ENCODE measurements at regions not wholly inside any gene's neighbourhood (a gene's known extent, or its start where the extent isn't known, plus 50 kb on each side); places are given as distances from the start of the nearest gene placed in this dataset.

DNA sequence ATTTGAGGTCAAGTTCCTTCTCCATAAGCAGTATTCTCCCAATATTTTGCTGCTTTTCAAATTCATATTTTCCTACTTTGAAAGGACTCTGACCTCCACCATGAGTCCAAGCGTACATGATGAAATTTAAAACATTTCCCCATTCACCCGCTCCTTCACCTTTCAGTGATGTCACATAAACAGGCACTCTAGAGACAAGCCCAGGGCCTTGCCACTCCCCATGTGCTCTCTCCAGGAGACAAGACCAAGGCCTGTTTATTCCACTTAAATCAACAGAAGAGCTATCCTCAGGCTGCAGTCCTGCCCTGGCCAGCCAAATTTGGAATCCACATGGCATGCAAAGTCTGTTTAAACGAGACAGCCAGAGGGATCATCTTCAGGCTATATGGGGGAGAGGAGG, 161.5 kb downstream of the ARRDC4 start:
- intact Hi-C loops (cut with DNase I; ENCODE audit: low total_unique reads): no loop called here
- no peaks in the 10 kb centered on the region for H3K27me3 ChIP-seq (replicated peaks in 1 of 7)
- H3K9me3 ChIP-seq: no peaks in the 10 kb centered on the region
- 63 to 86% (median 77%) methylated on average over 3 of the region's 3 CpGs for WGBS, 5 donors
- no peak for DNase-seq
- no peak for TF ChIP-seq POLR2AphosphoS5 (IDR thresholded peaks at IDR 0.05)
- TF ChIP-seq, protein P1, sequence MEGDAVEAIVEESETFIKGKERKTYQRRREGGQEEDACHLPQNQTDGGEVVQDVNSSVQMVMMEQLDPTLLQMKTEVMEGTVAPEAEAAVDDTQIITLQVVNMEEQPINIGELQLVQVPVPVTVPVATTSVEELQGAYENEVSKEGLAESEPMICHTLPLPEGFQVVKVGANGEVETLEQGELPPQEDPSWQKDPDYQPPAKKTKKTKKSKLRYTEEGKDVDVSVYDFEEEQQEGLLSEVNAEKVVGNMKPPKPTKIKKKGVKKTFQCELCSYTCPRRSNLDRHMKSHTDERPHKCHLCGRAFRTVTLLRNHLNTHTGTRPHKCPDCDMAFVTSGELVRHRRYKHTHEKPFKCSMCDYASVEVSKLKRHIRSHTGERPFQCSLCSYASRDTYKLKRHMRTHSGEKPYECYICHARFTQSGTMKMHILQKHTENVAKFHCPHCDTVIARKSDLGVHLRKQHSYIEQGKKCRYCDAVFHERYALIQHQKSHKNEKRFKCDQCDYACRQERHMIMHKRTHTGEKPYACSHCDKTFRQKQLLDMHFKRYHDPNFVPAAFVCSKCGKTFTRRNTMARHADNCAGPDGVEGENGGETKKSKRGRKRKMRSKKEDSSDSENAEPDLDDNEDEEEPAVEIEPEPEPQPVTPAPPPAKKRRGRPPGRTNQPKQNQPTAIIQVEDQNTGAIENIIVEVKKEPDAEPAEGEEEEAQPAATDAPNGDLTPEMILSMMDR (IDR thresholded peaks at IDR 0.05 in 8 of 11, conservative IDR thresholded peaks at IDR 0.05 in 3 of 11): no peak
- no peak for TF ChIP-seq POLR2A (IDR thresholded peaks at IDR 0.05)
- H3K4me1 ChIP-seq: no peaks in the 10 kb centered on the region
- H3K27ac ChIP-seq: no peak overlapping the region
- no peaks in the 10 kb centered on the region for H3K36me3 ChIP-seq
- H3K4me3 ChIP-seq: no peak overlapping the region

DNA sequence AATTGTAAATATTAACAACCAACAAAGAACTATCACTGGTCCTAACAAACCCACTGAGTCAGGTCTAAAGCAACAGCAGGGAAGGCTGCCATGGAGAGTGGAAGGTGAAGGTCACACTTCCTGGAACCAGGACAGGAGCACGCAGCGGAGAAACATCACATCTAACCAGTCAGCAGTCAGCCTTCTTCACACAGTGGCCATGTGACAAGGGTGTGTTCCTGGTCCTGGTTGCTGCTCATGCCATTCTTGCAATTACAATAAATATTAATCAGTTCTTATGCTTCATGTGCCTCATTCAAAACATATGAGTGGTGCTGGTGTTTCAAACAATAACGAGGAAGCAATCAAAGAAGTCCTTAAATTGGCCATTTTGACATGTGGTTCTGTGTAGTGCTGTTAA, 162.8 kb downstream of the ARRDC4 start:
- Histone ChIP-seq H3K27ac (no peak overlapping the region), H3K36me3 (no peaks in the 10 kb centered on the region), H3K9me3 (no peaks in the 10 kb centered on the region), H3K27me3 (replicated peaks in 1 of 7) (no peaks in the 10 kb centered on the region), H3K4me3 (no peak overlapping the region), H3K4me1 (no peaks in the 10 kb centered on the region)
- intact Hi-C loops (cut with DNase I; ENCODE audit: low total_unique reads): no loop called here
- WGBS, 5 donors: 65 to 76% (median 70%) methylated on average over 3 of the region's 3 CpGs
- TF ChIP-seq POLR2A (IDR thresholded peaks at IDR 0.05): no peak
- no peak for DNase-seq

DNA sequence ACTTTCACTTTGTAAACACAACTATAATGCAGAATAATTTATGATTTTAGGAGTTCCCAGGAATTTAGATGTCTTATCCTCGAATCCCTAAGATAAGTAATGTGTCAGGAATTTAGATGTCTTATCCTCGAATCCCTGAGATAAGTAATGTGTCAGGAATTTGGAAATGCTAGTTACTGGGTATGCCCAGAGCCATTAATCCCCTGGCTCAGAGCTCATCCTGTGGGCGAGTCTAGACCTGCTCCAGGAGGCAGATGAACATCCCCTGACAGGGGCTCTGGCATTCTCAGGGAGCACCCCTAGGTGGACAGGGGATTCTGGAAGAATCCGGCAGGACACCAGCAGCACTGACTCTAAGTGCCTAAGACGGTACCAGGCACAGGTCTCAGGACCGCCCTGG, 163.3 kb downstream of the ARRDC4 start:
- no peaks in the 10 kb centered on the region for H3K4me1 ChIP-seq
- no peak overlapping the region for H3K4me3 ChIP-seq
- intact Hi-C loops (cut with DNase I; ENCODE audit: low total_unique reads): no loop called here
- DNase-seq: no peak
- no peaks in the 10 kb centered on the region for H3K9me3 ChIP-seq
- H3K36me3 ChIP-seq: no peaks in the 10 kb centered on the region
- no peak overlapping the region for H3K27ac ChIP-seq
- TF ChIP-seq POLR2A (IDR thresholded peaks at IDR 0.05): no peak
- no peak for TF ChIP-seq POLR2AphosphoS5 (IDR thresholded peaks at IDR 0.05)
- TF ChIP-seq, protein P1 (IDR thresholded peaks at IDR 0.05 in 8 of 11, conservative IDR thresholded peaks at IDR 0.05 in 3 of 11): no peak
- 66 to 82% (median 78%) methylated on average over 6 of the region's 6 CpGs for WGBS, 5 donors
- no peaks in the 10 kb centered on the region for H3K27me3 ChIP-seq (replicated peaks in 1 of 7)

DNA sequence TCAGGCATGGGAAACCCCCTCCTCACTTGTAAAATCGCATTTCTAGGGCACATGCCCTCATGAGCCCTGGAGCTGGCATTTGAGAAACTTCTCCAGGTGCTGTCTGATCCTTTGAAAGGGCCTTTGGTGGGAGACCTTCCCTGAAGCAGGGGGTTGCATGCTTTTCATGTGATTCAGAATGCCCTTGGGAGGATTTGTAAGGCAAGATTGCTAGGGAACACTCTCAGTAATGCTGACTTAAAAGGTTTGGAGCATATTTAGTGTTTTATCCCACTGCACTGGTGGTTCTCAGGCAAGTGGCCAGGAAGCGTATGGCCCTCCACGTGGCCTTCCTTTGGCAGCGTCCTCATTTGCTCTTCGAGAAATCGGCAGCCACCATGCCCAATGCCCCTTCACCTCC, 164.1 kb downstream of the ARRDC4 start:
- H3K4me3 ChIP-seq: no peak overlapping the region
- WGBS, 5 donors: 76 to 94% (median 87%) methylated on average over 6 of the region's 6 CpGs
- no peaks in the 10 kb centered on the region for H3K27me3 ChIP-seq (replicated peaks in 1 of 7)
- H3K27ac ChIP-seq: no peak overlapping the region
- H3K36me3 ChIP-seq: no peaks in the 10 kb centered on the region
- DNase-seq: no peak
- H3K4me1 ChIP-seq: no peaks in the 10 kb centered on the region
- H3K9me3 ChIP-seq: no peaks in the 10 kb centered on the region
- intact Hi-C loops (cut with DNase I; ENCODE audit: low total_unique reads): no loop called here
- TF ChIP-seq, protein P1 (IDR thresholded peaks at IDR 0.05 in 8 of 11, conservative IDR thresholded peaks at IDR 0.05 in 3 of 11): no peak
- no peak for TF ChIP-seq POLR2A (IDR thresholded peaks at IDR 0.05)

Data from spleen (tissue), 11 donors.